ENCODE measurements at regions not wholly inside any gene's neighbourhood (a gene's known extent, or its start where the extent isn't known, plus 50 kb on each side); places are given as distances from the start of the nearest gene placed in this dataset.

- no peaks in the 10 kb centered on the region for H3K36me3 Mint-ChIP-seq (ENCODE audit: low read depth)
- H3K4me1 Mint-ChIP-seq: no peaks in the 10 kb centered on the region
- H3K27ac Mint-ChIP-seq: no peak overlapping the region
- H3K4me3 Mint-ChIP-seq: no peak overlapping the region
- peaks cover 30% of the 10 kb centered on the region for H3K9me3 Mint-ChIP-seq
- H3K27me3 Mint-ChIP-seq (ENCODE audit: low read depth): peaks cover 4% of the 10 kb centered on the region
- TF ChIP-seq CTCF (IDR thresholded peaks at IDR 0.05; ENCODE audit: unreplicated experiment in 3 of 3): no peak
Measured at GRCh38 chr1:29569971-29570634, 333.8 kb downstream of the PTPRU start.

DNA sequence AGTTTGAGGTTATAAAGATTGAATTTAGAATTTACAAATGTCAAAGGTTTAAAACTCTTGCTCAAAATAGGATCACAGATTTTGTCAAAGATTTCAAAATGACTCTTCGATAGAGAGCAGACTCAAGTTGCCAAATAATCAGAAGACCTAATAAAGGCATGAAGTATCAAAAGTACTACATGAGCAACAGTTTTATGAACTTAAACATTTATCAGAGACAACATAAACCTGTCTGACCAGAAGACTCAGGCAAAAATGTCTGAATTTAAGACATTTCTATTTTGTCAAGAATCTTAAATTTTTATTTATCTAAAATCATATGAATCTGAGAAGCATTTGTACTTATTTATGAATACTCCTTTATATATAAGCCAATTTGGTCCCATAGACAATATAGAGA, 330.9 kb downstream of the PTPRU start:
- Mint-ChIP-seq H3K36me3 (ENCODE audit: low read depth) (peaks cover 7% of the 10 kb centered on the region), H3K9me3 (peaks cover 47% of the 10 kb centered on the region), H3K27me3 (ENCODE audit: low read depth) (peaks cover 6% of the 10 kb centered on the region), H3K4me1 (no peaks in the 10 kb centered on the region), H3K4me3 (no peak overlapping the region), H3K27ac (no peak overlapping the region)
- TF ChIP-seq CTCF (IDR thresholded peaks at IDR 0.05; ENCODE audit: unreplicated experiment in 3 of 3): no peak

- H3K27ac Mint-ChIP-seq: no peak overlapping the region
- TF ChIP-seq CTCF (IDR thresholded peaks at IDR 0.05; ENCODE audit: unreplicated experiment in 3 of 3): no peak
Measured at GRCh38 chr1:29565490-29565889, 329.2 kb downstream of the PTPRU start.

GRCh38 chr1:29563571-29563970, 327.2 kb downstream of the PTPRU start:
- no peak overlapping the region for H3K4me3 Mint-ChIP-seq
- H3K27ac Mint-ChIP-seq: peak overlapping the region in 1 of 3 experiments; percentile 48
- peaks cover 7% of the 10 kb centered on the region for H3K36me3 Mint-ChIP-seq (ENCODE audit: low read depth)
- H3K9me3 Mint-ChIP-seq: peaks cover 40% of the 10 kb centered on the region
- no peaks in the 10 kb centered on the region for H3K4me1 Mint-ChIP-seq
- no peak for TF ChIP-seq CTCF (IDR thresholded peaks at IDR 0.05; ENCODE audit: unreplicated experiment in 3 of 3)
- peaks cover 4% of the 10 kb centered on the region for H3K27me3 Mint-ChIP-seq (ENCODE audit: low read depth)

More at GRCh38 chr1:29565490-29565889, 329.2 kb downstream of the PTPRU start:
- H3K27me3 Mint-ChIP-seq (ENCODE audit: low read depth): peaks cover 4% of the 10 kb centered on the region
- no peak overlapping the region for H3K4me3 Mint-ChIP-seq
- peaks cover 48% of the 10 kb centered on the region for H3K9me3 Mint-ChIP-seq
- peaks cover 7% of the 10 kb centered on the region for H3K36me3 Mint-ChIP-seq (ENCODE audit: low read depth)
- H3K4me1 Mint-ChIP-seq: no peaks in the 10 kb centered on the region

DNA sequence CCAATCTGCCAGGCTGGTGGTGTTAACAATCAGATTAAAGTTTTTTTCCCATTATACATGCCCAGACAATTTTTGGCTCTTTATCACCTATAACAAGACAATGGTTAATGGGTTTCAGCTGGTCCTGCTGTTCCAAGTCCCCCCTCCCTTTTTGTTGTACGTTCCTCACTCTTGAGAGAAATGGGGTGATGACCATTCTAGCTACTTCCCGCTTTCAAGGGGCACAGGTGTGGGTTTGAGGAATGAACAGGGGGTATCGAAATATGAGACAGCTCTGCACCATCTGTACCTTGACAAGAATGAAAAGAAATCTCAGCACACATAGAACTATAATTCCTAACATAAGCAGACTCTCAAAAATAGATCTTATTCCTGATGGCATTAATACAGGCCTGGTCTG, 326.8 kb downstream of the PTPRU start:
- Mint-ChIP-seq H3K4me1 (no peaks in the 10 kb centered on the region), H3K27me3 (ENCODE audit: low read depth) (peaks cover 4% of the 10 kb centered on the region), H3K27ac (no peak overlapping the region)

More for the DNA sequence above, 326.8 kb downstream of the PTPRU start:
- Mint-ChIP-seq H3K36me3 (ENCODE audit: low read depth) (peaks cover 7% of the 10 kb centered on the region), H3K4me3 (no peak overlapping the region), H3K9me3 (peaks cover 38% of the 10 kb centered on the region)
- no peak for TF ChIP-seq CTCF (IDR thresholded peaks at IDR 0.05; ENCODE audit: unreplicated experiment in 3 of 3)
